GM18951 (cell line): ENCODE measurements at regions not wholly inside any gene's neighbourhood (a gene's known extent, or its start where the extent isn't known, plus 50 kb on each side); places are given as distances from the start of the nearest gene placed in this dataset.

Source experiments
- POLR2A ChIP-seq: IDR thresholded peaks from 4 replicates; pipeline ENCODE4 v1.6.1; 2011; ENCODE audit warnings: mild to moderate bottlenecking; ENCODE audit not compliant: insufficient read length, insufficient read depth; ENCODE audit errors: extremely low read depth
- in situ Hi-C: fragments of 300-500 bp; cut with MboI; formaldehyde crosslinking; loops from one replicate; pipeline ENCODE4 v1.12.0; 2022; ENCODE audit warnings: low sequenced_read_pairs, mixed read lengths, inconsistent platforms; ENCODE audit not compliant: unreplicated experiment

- in situ Hi-C loops = no loop called here
- no peak for TF ChIP-seq POLR2A
Observed at GRCh38 chr16:86632206-86632605, 53.9 kb downstream of the FOXL1 start.

GRCh38 chr16:86632944-86633343, 54.6 kb downstream of the FOXL1 start:
- TF ChIP-seq POLR2A = no peak
- in situ Hi-C loops = no loop called here

- in situ Hi-C loops = no loop called here
- TF ChIP-seq POLR2A = no peak
Observed at GRCh38 chr16:86634292-86634691, 55.9 kb downstream of the FOXL1 start.

- no peak for TF ChIP-seq POLR2A
Observed at GRCh38 chr16:86635176-86635876, 57.0 kb downstream of the FOXL1 start.

GRCh38 chr16:86635926-86636325, 57.6 kb downstream of the FOXL1 start:
- in situ Hi-C loops = no loop called here
- TF ChIP-seq POLR2A = no peak

More at GRCh38 chr16:86635176-86635876, 57.0 kb downstream of the FOXL1 start:
- in situ Hi-C loops = no loop called here

- in situ Hi-C loops = no loop called here
- TF ChIP-seq POLR2A = no peak
Observed at GRCh38 chr16:86637744-86638143, 59.4 kb downstream of the FOXL1 start.

- no peak for TF ChIP-seq POLR2A
- in situ Hi-C loops = no loop called here
Observed at GRCh38 chr16:86638642-86639041, 60.3 kb downstream of the FOXL1 start.

- in situ Hi-C loops = no loop called here
Observed at GRCh38 chr16:86639354-86639753, 61.0 kb downstream of the FOXL1 start.

GRCh38 chr16:86640265-86640843, 62.0 kb downstream of the FOXL1 start:
- in situ Hi-C loops = no loop called here
- no peak for TF ChIP-seq POLR2A

More at GRCh38 chr16:86639354-86639753, 61.0 kb downstream of the FOXL1 start:
- TF ChIP-seq POLR2A = no peak

GRCh38 chr16:86642087-86642486, 63.7 kb downstream of the FOXL1 start:
- in situ Hi-C loops = no loop called here
- TF ChIP-seq POLR2A = no peak

GRCh38 chr16:86643671-86644070, 65.3 kb downstream of the FOXL1 start:
- in situ Hi-C loops = no loop called here

GRCh38 chr16:86647561-86647960, 69.2 kb downstream of the FOXL1 start:
- in situ Hi-C loops = no loop called here
- no peak for TF ChIP-seq POLR2A

More at GRCh38 chr16:86643671-86644070, 65.3 kb downstream of the FOXL1 start:
- TF ChIP-seq POLR2A = no peak

- no peak for TF ChIP-seq POLR2A
- in situ Hi-C loops = no loop called here
Observed at GRCh38 chr16:86649875-86650274, 71.5 kb downstream of the FOXL1 start.

- in situ Hi-C loops = no loop called here
- no peak for TF ChIP-seq POLR2A
Observed at GRCh38 chr16:86651013-86651627, 72.8 kb downstream of the FOXL1 start.
